Transverse colon (tissue), 3 donors: ENCODE measurements at regions not wholly inside any gene's neighbourhood (a gene's known extent, or its start where the extent isn't known, plus 50 kb on each side); places are given as distances from the start of the nearest gene placed in this dataset.

Experiments
- POLR2A ChIP-seq: fragments of 450-650 bp; IDR thresholded peaks from one replicate; pipeline ENCODE4 v1.6.1; 2016; ENCODE audit warnings: antibody characterized with exemption, mild to moderate bottlenecking, moderate library complexity
- TF ChIP-seq, protein P1 (sequence below), 5 experiments: fragments of 200-600 bp in 3 of 5; fragments of 450-650 bp in 2 of 5; sonication (generic) in 3 of 5; IDR thresholded peaks; 1 replicate in 2 of 5; 2 replicates in 3 of 5; pipeline ENCODE4 v1.5.1; 2016 to 2017; ENCODE audit warnings: antibody characterized with exemption in 5 of 5, inconsistent platforms in 3 of 5, mild to moderate bottlenecking in 2 of 5, moderate library complexity in 1 of 5

DNA sequence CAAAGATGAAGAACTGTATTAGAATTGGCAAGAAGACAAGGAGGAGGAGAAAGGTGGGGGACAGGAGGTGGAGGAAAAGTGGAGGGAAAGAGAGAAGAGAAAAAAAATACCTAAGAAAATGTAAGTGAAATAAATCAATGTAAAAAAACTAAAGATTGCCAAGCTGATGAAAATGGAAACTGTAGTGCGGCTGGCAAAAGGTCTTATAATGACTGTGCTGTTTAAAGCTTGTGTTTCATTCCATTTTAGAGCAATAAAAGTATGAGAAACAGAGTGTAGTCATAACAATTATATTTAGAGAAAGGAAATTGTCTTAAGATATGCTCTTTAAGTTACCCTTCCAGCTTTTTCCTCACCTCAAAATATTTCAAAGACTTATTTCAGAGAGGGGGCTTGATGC lies 670.5 kb upstream of the SEMA6A start:
- TF ChIP-seq, protein P1, sequence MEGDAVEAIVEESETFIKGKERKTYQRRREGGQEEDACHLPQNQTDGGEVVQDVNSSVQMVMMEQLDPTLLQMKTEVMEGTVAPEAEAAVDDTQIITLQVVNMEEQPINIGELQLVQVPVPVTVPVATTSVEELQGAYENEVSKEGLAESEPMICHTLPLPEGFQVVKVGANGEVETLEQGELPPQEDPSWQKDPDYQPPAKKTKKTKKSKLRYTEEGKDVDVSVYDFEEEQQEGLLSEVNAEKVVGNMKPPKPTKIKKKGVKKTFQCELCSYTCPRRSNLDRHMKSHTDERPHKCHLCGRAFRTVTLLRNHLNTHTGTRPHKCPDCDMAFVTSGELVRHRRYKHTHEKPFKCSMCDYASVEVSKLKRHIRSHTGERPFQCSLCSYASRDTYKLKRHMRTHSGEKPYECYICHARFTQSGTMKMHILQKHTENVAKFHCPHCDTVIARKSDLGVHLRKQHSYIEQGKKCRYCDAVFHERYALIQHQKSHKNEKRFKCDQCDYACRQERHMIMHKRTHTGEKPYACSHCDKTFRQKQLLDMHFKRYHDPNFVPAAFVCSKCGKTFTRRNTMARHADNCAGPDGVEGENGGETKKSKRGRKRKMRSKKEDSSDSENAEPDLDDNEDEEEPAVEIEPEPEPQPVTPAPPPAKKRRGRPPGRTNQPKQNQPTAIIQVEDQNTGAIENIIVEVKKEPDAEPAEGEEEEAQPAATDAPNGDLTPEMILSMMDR (IDR thresholded peaks at IDR 0.05), result no peak
- TF ChIP-seq POLR2A, result no peak
